Vagina (tissue), 2 donors: ENCODE measurements at regions not wholly inside any gene's neighbourhood (a gene's known extent, or its start where the extent isn't known, plus 50 kb on each side); places are given as distances from the start of the nearest gene placed in this dataset.
"Not testable (repeated sequence)": the region's sequence is repeated elsewhere in the genome, so short reads cannot be mapped to it uniquely, and the experiment has no call there.

Experiments
- POLR2AphosphoS5 ChIP-seq, 2 donors: sonication (generic); formaldehyde crosslinking; IDR thresholded peaks; one replicate each; pipeline ENCODE4 v1.9.0; 2017; ENCODE audit warnings: antibody characterized with exemption in 2 of 2, mild to moderate bottlenecking in 2 of 2, low read depth in 1 of 2; ENCODE audit not compliant: insufficient read depth in 1 of 2
- TF ChIP-seq, protein P1 (sequence below), 3 experiments: fragments of 450-650 bp in 2 of 3; fragments of 200-600 bp in 1 of 3; sonication (generic) in 1 of 3; IDR thresholded peaks; one replicate each; pipeline ENCODE4 v1.5.1; 2017 to 2019; ENCODE audit warnings: antibody characterized with exemption in 3 of 3, mild to moderate bottlenecking in 2 of 3, moderate library complexity in 2 of 3

DNA sequence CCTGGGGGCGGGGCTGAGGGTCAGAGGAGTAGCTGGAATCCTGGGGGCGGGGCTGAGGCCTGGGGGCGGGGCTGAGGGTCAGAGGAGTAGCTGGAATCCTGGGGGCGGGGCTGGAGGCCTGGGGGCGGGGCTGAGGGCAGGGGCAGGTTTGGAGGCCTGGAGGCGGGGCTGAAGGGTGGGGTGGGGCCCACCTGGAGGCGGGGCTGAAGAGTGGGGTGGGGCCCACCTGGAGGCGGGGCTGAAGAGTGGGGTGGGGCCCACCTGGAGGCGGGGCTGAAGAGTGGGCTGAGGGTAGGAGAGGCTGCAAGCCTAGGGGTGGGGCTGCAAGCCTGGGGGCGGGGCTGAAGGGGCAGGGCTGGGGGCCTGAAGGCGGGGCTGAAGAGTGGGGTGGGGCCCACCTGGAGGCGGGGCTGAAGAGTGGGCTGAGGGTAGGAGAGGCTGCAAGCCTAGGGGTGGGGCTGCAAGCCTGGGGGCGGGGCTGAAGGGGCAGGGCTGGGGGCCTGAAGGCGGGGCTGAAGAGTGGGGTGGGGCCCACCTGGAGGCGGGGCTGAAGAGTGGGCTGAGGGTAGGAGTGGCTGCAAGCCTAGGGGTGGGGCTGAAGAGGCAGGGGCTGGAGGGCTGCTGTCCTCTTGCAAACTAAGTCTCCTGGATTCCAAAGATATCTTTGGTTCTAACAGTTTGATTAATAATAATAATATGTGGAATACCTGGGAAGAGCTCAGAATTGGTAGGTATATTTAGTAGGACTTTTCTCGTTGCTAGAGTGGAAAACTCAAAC, 1329.7 kb downstream of the BRD1 start:
- TF ChIP-seq POLR2AphosphoS5 (IDR thresholded peaks at IDR 0.05; ENCODE audit: insufficient read depth in 1 of 2, low read depth in 1 of 2): not testable (repeated sequence)
- TF ChIP-seq, protein P1, sequence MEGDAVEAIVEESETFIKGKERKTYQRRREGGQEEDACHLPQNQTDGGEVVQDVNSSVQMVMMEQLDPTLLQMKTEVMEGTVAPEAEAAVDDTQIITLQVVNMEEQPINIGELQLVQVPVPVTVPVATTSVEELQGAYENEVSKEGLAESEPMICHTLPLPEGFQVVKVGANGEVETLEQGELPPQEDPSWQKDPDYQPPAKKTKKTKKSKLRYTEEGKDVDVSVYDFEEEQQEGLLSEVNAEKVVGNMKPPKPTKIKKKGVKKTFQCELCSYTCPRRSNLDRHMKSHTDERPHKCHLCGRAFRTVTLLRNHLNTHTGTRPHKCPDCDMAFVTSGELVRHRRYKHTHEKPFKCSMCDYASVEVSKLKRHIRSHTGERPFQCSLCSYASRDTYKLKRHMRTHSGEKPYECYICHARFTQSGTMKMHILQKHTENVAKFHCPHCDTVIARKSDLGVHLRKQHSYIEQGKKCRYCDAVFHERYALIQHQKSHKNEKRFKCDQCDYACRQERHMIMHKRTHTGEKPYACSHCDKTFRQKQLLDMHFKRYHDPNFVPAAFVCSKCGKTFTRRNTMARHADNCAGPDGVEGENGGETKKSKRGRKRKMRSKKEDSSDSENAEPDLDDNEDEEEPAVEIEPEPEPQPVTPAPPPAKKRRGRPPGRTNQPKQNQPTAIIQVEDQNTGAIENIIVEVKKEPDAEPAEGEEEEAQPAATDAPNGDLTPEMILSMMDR (IDR thresholded peaks at IDR 0.05): not testable (repeated sequence)
